SK-N-SH (cell line): ENCODE measurements at regions not wholly inside any gene's neighbourhood (a gene's known extent, or its start where the extent isn't known, plus 50 kb on each side); places are given as distances from the start of the nearest gene placed in this dataset.

Experiments used
- CTCF ChIA-PET: fragments of 300-600, 350-600 bp; formaldehyde crosslinking; extraction: SDS; loops from one replicate; lab custom pipeline; 2021; lab: Yijun Ruan, JAX
- POLR2A ChIA-PET: fragments of 350-600 bp; sonication (Branson Sonifier 250); formaldehyde crosslinking; extraction: SDS; loops from one replicate; lab custom pipeline; 2020; ENCODE audit warnings: antibody characterized with exemption, inconsistent platforms; lab: Yijun Ruan, JAX
- DNase-seq: peaks from one replicate; pipeline ENCODE4 v3.0.0; 2012
- H2AFZ ChIP-seq: fragments of 200-600 bp; sonication (generic); 2 replicates; pipeline ENCODE4 v1.8.1; 2016; ENCODE audit warnings: antibody characterized with exemption, mild to moderate bottlenecking, low read depth
- H3F3A ChIP-seq: fragments of 200-600 bp; sonication (generic); replicated peaks from 2 replicates; pipeline ENCODE3; 2016; ENCODE audit warnings: antibody characterized with exemption, mild to moderate bottlenecking; ENCODE audit not compliant: insufficient read depth
- H3K27ac ChIP-seq, 2 experiments: fragments of 200-500 bp in 1 of 2; fragments of 200-600 bp in 1 of 2; sonication (Bioruptor generic) in 1 of 2; sonication (generic), shearing (Covaris generic) in 1 of 2; 2 replicates each; pipeline versions ENCODE4 v1.5.1 to v1.6.1; 2014 to 2016; ENCODE audit warnings: low read depth in 2 of 2, inconsistent platforms in 1 of 2, low read length in 1 of 2, mild to moderate bottlenecking in 1 of 2, mixed read lengths in 1 of 2
- H3K27me3 ChIP-seq: fragments of 200-600 bp; sonication (generic), shearing (Covaris generic); 2 replicates; pipeline ENCODE4 v1.6.1; 2016; ENCODE audit warnings: mixed run types; ENCODE audit not compliant: insufficient read depth
- H3K36me3 ChIP-seq, 2 experiments: fragments of 200-500 bp in 1 of 2; fragments of 200-600 bp in 1 of 2; sonication (Bioruptor generic) in 1 of 2; sonication (generic) in 1 of 2; replicated peaks in 1 of 2; 2 replicates each; pipeline versions ENCODE3 to v1.5.1; 2014 to 2016; ENCODE audit warnings: low read length in 1 of 2, mild to moderate bottlenecking in 1 of 2; ENCODE audit not compliant: insufficient read depth in 2 of 2, control insufficient read depth in 1 of 2
- H3K4me1 ChIP-seq, 2 experiments: fragments of 200-500 bp in 1 of 2; fragments of 200-600 bp in 1 of 2; sonication (Bioruptor generic) in 1 of 2; sonication (generic), shearing (Covaris generic) in 1 of 2; 2 replicates each; pipeline versions ENCODE4 v1.5.1 to v1.6.1; 2014 to 2016; ENCODE audit warnings: low read depth in 1 of 2, low read length in 1 of 2, mixed run types in 1 of 2; ENCODE audit not compliant: insufficient read depth in 2 of 2, control insufficient read depth in 1 of 2
- H3K4me2 ChIP-seq: fragments of 200-600 bp; sonication (generic), shearing (Covaris generic); 2 replicates; pipeline ENCODE4 v1.6.1; 2017; ENCODE audit warnings: mixed run types
- H3K4me3 ChIP-seq, 2 experiments: fragments of 200-500 bp in 1 of 2; fragments of 200-600 bp in 1 of 2; sonication (Bioruptor generic) in 1 of 2; sonication (generic), shearing (Covaris generic) in 1 of 2; 2 replicates each; pipeline versions ENCODE4 v1.5.1 to v1.8.1; 2014 to 2016; ENCODE audit warnings: low read depth in 2 of 2, inconsistent platforms in 1 of 2, low read length in 1 of 2, mild to moderate bottlenecking in 1 of 2, mixed read lengths in 1 of 2, moderate library complexity in 1 of 2
- H3K79me2 ChIP-seq: fragments of 200-600 bp; sonication (generic); 2 replicates; pipeline ENCODE4 v1.8.1; 2017; ENCODE audit warnings: mild to moderate bottlenecking; ENCODE audit not compliant: insufficient read depth
- H3K9ac ChIP-seq: fragments of 200-600 bp; sonication (generic); 2 replicates; pipeline ENCODE4 v1.6.1; 2017; ENCODE audit warnings: mixed run types
- H3K9me2 ChIP-seq: fragments of 200-600 bp; sonication (generic); 2 replicates; pipeline ENCODE4 v1.6.1; 2017; ENCODE audit warnings: mixed run types
- H3K9me3 ChIP-seq: fragments of 200-600 bp; sonication (generic); 2 replicates; pipeline ENCODE4 v1.6.1; 2017; ENCODE audit warnings: mixed run types, mild to moderate bottlenecking, moderate library complexity
- H4K20me1 ChIP-seq: fragments of 200-600 bp; sonication (generic); 2 replicates; pipeline ENCODE4 v1.6.1; 2017; ENCODE audit warnings: mild to moderate bottlenecking, mixed run types; ENCODE audit not compliant: insufficient read depth
- ELF1 ChIP-seq: IDR thresholded peaks from 2 replicates; pipeline ENCODE4 v1.4.0; 2012
- EP300 ChIP-seq, 2 experiments: IDR thresholded peaks; 2 replicates each; pipeline versions ENCODE4 v1.4.0 to v1.6.1; 2012; ENCODE audit warnings: borderline replicate concordance in 1 of 2, low read depth in 1 of 2, low read length in 1 of 2
- FOSL2 ChIP-seq: IDR thresholded peaks from 2 replicates; pipeline ENCODE4 v1.4.0; 2012; ENCODE audit warnings: low read depth, mild to moderate bottlenecking, moderate library complexity, borderline replicate concordance
- FOXM1 ChIP-seq: IDR thresholded peaks from 2 replicates; pipeline ENCODE4 v1.4.0; 2012; ENCODE audit warnings: low read depth, mild to moderate bottlenecking
- GABPA ChIP-seq: IDR thresholded peaks from 2 replicates; pipeline ENCODE4 v1.4.0; 2012; ENCODE audit warnings: low read depth, mild to moderate bottlenecking
- GATA2 ChIP-seq: sonication (generic); formaldehyde crosslinking; IDR thresholded peaks from 2 replicates; pipeline ENCODE4 v1.5.0; 2020; ENCODE audit warnings: mild to moderate bottlenecking, missing genetic modification reagents
- MEF2A ChIP-seq: IDR thresholded peaks from 2 replicates; pipeline ENCODE4 v1.4.0; 2012; ENCODE audit warnings: low read depth, borderline replicate concordance
- NRF1 ChIP-seq: IDR thresholded peaks from 2 replicates; pipeline ENCODE4 v1.6.1; 2012; ENCODE audit warnings: low read depth, mild to moderate bottlenecking, low read length
- POLR2AphosphoS5 ChIP-seq: IDR thresholded peaks from 2 replicates; pipeline ENCODE4 v1.6.1; 2012; ENCODE audit warnings: low read depth, low read length
- RAD21 ChIP-seq: IDR thresholded peaks from 2 replicates; pipeline ENCODE4 v1.6.1; 2012; ENCODE audit warnings: mild to moderate bottlenecking, low read length
- SIN3A ChIP-seq: IDR thresholded peaks from 2 replicates; pipeline ENCODE4 v1.6.1; 2012; ENCODE audit warnings: low read depth, mild to moderate bottlenecking, low read length, moderate library complexity, borderline replicate concordance
- TAF1 ChIP-seq: IDR thresholded peaks from 2 replicates; pipeline ENCODE4 v1.6.1; 2012; ENCODE audit warnings: low read depth, mild to moderate bottlenecking, low read length, moderate library complexity, borderline replicate concordance
- YY1 ChIP-seq: IDR thresholded peaks from 2 replicates; pipeline ENCODE4 v1.4.0; 2012; ENCODE audit warnings: low read depth, mild to moderate bottlenecking
- WGBS: methylation state at CpG from one replicate; pipeline ENCODE4 v1.1.6; 2017; ENCODE audit warnings: low lambda C conversion rate; 5-methylcytosine and 5-hydroxymethylcytosine counted together
- TF ChIP-seq, protein P1 (sequence below): fragments of 150-350 bp; IDR thresholded peaks from 2 replicates; pipeline ENCODE4 v1.6.1; 2017; ENCODE audit warnings: antibody characterized with exemption, low read length, low read depth, borderline replicate concordance
- TF ChIP-seq, protein P2 (sequence below): fragments of 150-350 bp; IDR thresholded peaks from 2 replicates; pipeline ENCODE4 v1.6.1; 2016; ENCODE audit warnings: mild to moderate bottlenecking, low read depth, low read length
- TF ChIP-seq, protein P3 (sequence below): fragments of 200-600 bp; sonication (generic); IDR thresholded peaks from 2 replicates; pipeline ENCODE4 v1.6.1; 2017; ENCODE audit warnings: antibody characterized with exemption, mild to moderate bottlenecking, moderate library complexity
- TF ChIP-seq, protein P4 (sequence below): IDR thresholded peaks from 2 replicates; pipeline ENCODE4 v1.4.0; 2012; ENCODE audit warnings: low read depth, borderline replicate concordance
- TF ChIP-seq, protein P5 (sequence below): IDR thresholded peaks from 2 replicates; pipeline ENCODE4 v1.4.0; 2012; ENCODE audit warnings: low read depth

DNA sequence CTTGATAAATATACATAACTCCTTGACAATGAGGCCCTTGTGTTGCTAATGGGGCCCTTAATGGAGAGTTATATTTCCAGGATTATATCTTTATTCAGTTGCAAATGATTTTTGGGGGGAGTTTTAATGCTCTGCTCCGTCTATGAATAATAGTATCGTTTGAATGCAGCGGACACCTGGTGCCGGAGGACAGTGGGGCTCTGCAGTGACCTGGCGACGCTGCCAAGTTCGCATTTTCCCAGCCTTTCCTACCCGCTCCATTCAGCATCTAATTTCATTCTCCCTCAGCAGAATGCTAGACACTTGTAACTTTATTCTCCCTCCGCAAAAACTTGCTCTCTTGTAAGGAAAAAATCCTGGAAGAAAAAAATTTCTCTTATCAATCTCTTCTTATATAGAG lies 257.6 kb upstream of the SALL3 start (continued):
- TF ChIP-seq, protein P1, sequence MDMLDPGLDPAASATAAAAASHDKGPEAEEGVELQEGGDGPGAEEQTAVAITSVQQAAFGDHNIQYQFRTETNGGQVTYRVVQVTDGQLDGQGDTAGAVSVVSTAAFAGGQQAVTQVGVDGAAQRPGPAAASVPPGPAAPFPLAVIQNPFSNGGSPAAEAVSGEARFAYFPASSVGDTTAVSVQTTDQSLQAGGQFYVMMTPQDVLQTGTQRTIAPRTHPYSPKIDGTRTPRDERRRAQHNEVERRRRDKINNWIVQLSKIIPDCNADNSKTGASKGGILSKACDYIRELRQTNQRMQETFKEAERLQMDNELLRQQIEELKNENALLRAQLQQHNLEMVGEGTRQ = no peak
- TF ChIP-seq, all 33 proteins: peak for 0

DNA sequence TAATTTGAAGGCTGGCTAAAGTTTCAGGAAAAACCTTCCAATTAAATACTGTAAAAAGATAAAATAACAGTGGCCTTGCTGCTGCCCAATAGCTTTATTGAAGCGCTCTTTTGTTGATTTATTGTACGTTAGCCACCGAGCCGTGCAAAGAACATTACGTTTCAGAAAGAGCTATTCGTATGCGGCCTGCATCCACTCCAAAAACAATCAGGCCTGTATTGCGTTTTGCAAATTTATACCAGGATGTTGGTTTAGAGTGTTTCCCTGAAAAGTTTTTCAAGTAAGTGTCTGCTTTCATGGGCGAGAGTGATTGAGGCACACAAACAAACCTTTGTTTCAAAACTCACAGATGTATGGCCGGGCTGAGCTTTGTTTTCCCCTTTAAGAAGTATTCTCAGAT lies 257.2 kb upstream of the SALL3 start:
- Histone ChIP-seq H3K9me2 (no peaks in the 10 kb centered on the region), H3F3A (no peaks in the 10 kb centered on the region), H3K79me2 (no peaks in the 10 kb centered on the region), H3K27ac (no peak overlapping the region), H3K4me3 (no peak overlapping the region), H3K9me3 (no peaks in the 10 kb centered on the region), H4K20me1 (no peaks in the 10 kb centered on the region), H3K9ac (no peak overlapping the region), H3K4me1 (no peaks in the 10 kb centered on the region), H3K4me2 (no peak overlapping the region), H2AFZ (no peak overlapping the region), H3K36me3 (no peaks in the 10 kb centered on the region), H3K27me3 (peaks cover 63% of the 10 kb centered on the region)
- TF ChIP-seq NRF1 (no peak), GATA2 (CRISPR knock-in tag) (no peak), POLR2AphosphoS5 (no peak), RAD21 (no peak), GABPA (no peak)
- TF ChIP-seq, protein P2, sequence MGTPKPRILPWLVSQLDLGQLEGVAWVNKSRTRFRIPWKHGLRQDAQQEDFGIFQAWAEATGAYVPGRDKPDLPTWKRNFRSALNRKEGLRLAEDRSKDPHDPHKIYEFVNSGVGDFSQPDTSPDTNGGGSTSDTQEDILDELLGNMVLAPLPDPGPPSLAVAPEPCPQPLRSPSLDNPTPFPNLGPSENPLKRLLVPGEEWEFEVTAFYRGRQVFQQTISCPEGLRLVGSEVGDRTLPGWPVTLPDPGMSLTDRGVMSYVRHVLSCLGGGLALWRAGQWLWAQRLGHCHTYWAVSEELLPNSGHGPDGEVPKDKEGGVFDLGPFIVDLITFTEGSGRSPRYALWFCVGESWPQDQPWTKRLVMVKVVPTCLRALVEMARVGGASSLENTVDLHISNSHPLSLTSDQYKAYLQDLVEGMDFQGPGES = no peak
- ChIA-PET CTCF (no interaction called here), POLR2A (no interaction called here)
- no peak for DNase-seq
- WGBS = 16% methylated on average over 10 of the region's 10 CpGs

DNA sequence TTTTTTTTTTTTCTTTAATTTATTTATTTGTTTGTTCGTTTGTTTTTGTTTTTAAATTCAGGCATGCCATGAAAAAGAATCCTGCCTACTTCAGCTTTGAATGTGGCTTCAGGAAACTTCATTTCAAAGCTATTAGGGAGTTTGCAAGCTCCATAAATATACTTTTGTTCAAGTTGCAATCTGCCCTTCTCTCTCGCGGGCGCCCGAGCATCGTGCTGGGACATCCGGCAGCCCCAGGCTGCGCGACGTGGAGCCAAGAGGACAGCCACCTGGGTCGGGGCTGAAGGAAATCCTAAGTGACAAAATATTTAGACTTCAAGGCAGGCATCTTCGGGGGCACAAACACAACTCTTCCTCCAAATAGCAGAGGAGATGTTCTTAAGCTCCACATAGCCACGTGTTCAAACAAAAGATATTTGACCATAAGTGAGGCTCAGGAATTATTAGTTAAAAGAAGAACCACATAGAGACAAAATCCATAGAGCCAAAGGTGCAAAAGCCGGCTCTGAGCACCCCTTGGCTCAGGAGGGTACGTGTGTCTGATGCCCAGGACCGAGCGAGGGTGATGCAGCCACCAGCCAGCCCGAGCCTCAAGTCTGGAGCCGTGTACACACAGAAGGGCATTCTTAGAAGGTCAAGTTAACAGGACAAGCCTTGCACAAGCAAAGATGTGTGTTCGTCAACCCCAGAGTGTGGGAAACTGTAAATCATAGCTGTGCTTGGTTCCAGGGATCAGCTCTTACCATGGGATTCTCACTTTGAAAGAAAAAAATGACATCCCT lies 256.5 kb upstream of the SALL3 start:
- Histone ChIP-seq H3K9me3 (no peaks in the 10 kb centered on the region), H3K27ac (no peak overlapping the region), H3K4me1 (no peaks in the 10 kb centered on the region), H3K79me2 (no peaks in the 10 kb centered on the region), H3K36me3 (no peaks in the 10 kb centered on the region), H3K4me3 (no peak overlapping the region), H2AFZ (no peak overlapping the region), H3F3A (no peaks in the 10 kb centered on the region), H3K27me3 (peaks cover 63% of the 10 kb centered on the region), H3K4me2 (no peak overlapping the region), H3K9ac (no peak overlapping the region), H4K20me1 (no peaks in the 10 kb centered on the region), H3K9me2 (no peaks in the 10 kb centered on the region)
- ChIA-PET POLR2A (no interaction called here), CTCF (no interaction called here)
- WGBS = 4% methylated on average over 19 of the region's 20 CpGs
- DNase-seq = no peak
- TF ChIP-seq, protein P3, sequence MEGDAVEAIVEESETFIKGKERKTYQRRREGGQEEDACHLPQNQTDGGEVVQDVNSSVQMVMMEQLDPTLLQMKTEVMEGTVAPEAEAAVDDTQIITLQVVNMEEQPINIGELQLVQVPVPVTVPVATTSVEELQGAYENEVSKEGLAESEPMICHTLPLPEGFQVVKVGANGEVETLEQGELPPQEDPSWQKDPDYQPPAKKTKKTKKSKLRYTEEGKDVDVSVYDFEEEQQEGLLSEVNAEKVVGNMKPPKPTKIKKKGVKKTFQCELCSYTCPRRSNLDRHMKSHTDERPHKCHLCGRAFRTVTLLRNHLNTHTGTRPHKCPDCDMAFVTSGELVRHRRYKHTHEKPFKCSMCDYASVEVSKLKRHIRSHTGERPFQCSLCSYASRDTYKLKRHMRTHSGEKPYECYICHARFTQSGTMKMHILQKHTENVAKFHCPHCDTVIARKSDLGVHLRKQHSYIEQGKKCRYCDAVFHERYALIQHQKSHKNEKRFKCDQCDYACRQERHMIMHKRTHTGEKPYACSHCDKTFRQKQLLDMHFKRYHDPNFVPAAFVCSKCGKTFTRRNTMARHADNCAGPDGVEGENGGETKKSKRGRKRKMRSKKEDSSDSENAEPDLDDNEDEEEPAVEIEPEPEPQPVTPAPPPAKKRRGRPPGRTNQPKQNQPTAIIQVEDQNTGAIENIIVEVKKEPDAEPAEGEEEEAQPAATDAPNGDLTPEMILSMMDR = no peak
- TF ChIP-seq, protein P4, sequence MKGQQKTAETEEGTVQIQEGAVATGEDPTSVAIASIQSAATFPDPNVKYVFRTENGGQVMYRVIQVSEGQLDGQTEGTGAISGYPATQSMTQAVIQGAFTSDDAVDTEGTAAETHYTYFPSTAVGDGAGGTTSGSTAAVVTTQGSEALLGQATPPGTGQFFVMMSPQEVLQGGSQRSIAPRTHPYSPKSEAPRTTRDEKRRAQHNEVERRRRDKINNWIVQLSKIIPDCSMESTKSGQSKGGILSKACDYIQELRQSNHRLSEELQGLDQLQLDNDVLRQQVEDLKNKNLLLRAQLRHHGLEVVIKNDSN = no peak
- TF ChIP-seq FOSL2 = no peak
- TF ChIP-seq, protein P1 = no peak
- no peak for TF ChIP-seq TAF1
- no peak for TF ChIP-seq RAD21
- TF ChIP-seq, protein P5, sequence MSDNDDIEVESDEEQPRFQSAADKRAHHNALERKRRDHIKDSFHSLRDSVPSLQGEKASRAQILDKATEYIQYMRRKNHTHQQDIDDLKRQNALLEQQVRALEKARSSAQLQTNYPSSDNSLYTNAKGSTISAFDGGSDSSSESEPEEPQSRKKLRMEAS = no peak
- no peak for TF ChIP-seq POLR2AphosphoS5
- TF ChIP-seq MEF2A = no peak
- TF ChIP-seq EP300 (IDR thresholded peaks at IDR 0.05; ENCODE audit: borderline replicate concordance in 1 of 2, low read depth in 1 of 2, low read length in 1 of 2) = no peak
- no peak for TF ChIP-seq GATA2 (CRISPR knock-in tag)
- no peak for TF ChIP-seq YY1
- no peak for TF ChIP-seq FOXM1
- TF ChIP-seq ELF1 = no peak
- TF ChIP-seq SIN3A = no peak
